Medulla oblongata (tissue), 1 donor: ENCODE measurements at regions not wholly inside any gene's neighbourhood (a gene's known extent, or its start where the extent isn't known, plus 50 kb on each side); places are given as distances from the start of the nearest gene placed in this dataset.

Experiments used
- DNase-seq: peaks from one replicate; pipeline ENCODE4 v3.0.0-alpha.2; 2015; ENCODE audit errors: extremely low spot score

DNA sequence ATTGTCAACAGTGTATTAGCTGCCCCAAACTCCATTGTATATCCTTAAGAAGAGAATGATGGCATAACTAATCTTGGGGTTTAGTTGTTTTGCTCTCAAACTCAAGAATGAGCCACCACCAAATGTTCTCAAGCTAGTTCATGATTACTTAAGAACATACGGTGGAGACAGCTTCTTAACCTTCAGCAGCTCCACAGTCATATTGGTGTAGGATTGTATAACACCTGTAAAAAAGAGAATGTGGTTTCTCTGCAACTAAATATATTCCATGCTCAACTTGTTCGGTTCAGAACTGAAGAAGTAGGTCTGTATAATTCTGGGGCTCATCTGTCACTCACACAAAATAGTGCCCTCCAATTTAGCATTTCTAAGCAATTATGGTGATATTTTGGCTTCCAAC, 177.9 kb upstream of the DUSP10 start:
- no peak for DNase-seq

DNA sequence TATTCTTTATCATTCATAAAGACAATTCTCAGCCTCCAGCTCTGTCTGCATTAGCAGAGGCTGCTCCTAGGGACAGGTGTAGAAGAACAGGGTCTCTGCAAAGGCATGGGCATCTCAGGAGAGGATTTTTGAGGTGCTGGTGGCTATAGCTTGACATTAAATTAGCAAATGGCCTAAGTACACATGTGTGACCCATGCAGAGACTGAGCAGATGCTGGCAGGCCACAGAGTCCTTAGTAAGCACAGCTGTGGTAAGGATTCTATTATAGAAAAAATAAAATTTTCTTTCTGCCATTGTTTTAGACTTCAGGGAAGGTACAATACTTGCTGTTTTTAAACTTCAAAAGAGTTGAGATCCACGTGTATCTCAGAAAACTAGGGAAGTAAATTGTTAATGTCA, 177.5 kb upstream of the DUSP10 start:
- no peak for DNase-seq

DNA sequence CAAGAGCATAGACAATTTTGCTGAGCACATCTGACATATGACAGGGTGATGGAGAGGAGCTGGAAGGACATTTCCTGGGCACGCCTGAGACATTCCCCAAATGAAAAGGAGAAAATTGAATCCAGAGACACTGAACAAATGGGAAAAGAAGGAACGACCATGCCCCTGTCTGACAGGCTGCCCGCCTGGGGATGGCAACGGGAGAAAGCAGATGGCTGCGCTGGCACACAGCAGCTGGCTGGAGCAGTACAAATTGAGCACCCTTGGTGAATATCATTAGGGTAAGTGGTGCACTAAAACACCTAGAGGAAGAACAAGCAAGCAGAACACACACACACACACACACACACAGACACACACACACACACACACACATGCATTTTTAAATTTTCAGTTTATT, 174.3 kb upstream of the DUSP10 start:
- DNase-seq: no peak

DNA sequence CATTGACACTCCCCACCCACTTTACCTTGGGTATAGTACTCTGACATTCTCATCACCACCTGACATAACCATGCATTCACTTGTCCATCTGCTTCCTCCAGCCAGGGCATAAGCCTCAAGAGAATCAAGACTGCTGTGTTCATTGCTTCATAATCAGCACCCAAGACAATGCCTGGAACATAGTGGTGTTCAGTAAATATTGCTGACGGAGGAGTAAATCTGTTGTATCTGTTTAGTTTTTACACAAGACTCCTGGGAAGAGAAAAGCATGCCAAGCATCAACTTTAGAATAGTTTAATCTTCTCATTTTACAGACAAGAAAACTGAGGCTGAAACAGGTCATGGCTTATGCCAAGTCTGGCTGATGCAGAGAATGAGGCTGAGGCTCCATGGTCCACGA, 173.9 kb upstream of the DUSP10 start:
- DNase-seq: no peak

DNA sequence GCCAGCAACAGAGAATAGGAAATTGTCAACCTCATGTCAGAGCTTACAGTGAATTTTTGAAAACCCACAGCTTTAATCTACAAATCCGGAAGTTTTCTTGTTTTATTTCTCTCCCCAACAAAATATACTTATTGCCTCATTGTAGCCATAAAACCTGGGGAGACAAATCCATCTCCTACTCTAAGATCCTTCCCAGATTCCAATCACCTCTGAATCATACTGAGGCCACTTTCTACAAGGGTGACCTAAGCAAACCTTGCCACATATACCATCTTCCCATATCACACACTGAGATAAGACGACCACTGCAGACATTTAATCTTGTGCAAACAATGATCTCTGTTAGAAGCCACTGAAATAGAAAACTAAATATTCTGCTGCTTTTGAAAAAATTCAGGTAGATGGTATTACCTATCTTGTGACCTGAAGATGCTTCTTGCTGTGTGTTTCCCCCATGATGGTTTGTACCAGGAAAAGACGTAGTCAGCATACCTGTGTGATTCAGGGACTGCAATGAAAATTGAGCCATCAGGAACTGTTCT, 171.5 kb upstream of the DUSP10 start:
- no peak for DNase-seq

DNA sequence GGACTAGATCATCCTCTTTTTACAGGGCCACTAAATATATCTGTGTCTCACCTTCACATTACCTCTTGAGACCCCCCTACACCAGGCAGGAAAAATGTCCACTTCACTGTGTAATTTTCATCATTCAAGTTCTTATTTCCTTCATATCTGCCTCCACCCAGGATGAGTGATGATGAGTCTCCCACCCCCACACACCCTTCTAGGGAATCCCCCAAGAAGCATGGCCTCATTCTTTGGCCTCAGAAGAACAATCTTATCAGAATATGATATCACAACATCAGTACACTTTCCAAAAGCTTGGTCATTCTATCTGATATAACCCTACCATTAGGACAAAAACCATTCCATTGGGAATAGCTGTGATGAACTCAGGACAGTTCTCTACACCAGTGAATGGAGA, 170.3 kb upstream of the DUSP10 start:
- no peak for DNase-seq

DNA sequence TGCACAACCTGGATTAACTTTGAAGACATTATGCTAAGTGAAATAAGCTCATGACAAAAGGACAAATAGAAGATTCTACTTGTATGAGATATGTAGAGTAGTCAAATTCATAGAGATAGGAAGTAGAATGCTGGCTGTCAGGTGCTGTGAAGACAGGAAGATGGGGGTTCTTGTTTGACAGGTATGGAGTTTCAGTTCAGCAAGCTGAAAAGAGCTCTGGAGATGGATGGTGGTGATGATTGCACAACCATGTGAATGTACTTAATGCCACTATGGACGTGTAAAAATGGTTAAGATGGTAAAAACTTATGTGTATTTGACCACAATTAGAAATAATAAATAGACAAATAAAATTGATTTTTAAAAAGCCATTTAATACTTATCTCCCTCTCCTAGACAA, 169.8 kb upstream of the DUSP10 start:
- DNase-seq: no peak

DNA sequence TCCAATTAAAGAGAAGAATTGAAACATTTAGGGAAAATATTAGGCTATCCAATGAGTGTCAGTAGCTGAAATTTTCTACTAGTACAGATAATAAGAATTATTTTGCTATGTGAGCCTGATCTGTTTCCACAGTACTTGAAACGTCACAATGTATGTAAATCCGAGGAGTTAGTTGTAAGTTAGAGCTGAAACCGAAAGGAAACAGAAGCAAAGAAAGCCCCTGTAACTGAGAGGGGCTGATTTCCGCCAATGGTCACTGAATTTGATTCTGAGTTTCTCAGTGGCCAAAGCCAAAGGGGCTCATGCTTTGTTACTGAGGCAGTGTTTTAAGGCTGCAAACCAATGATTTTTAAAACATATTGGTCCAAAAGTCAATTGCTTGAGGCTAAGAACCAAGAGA, 168.3 kb upstream of the DUSP10 start:
- DNase-seq: no peak

DNA sequence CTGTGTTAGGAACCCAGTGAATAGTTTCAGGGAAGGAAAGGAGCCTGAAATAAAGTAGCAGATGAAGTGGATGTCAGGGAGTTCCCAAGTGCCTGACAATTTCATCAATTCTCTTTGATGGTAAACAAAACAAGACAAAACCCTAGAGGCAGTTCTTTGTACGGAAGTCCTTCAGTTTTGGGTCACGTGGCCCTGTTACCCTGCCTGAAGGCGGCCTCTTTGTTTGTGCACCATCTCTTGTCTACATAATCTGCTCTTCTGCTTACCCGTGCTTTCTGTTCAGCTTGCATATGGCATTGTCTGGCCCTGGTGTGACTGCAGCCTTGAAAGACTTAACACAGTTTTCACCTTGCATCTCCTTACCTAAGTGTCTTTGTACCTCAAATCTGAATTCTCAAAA, 166.7 kb upstream of the DUSP10 start:
- no peak for DNase-seq

DNA sequence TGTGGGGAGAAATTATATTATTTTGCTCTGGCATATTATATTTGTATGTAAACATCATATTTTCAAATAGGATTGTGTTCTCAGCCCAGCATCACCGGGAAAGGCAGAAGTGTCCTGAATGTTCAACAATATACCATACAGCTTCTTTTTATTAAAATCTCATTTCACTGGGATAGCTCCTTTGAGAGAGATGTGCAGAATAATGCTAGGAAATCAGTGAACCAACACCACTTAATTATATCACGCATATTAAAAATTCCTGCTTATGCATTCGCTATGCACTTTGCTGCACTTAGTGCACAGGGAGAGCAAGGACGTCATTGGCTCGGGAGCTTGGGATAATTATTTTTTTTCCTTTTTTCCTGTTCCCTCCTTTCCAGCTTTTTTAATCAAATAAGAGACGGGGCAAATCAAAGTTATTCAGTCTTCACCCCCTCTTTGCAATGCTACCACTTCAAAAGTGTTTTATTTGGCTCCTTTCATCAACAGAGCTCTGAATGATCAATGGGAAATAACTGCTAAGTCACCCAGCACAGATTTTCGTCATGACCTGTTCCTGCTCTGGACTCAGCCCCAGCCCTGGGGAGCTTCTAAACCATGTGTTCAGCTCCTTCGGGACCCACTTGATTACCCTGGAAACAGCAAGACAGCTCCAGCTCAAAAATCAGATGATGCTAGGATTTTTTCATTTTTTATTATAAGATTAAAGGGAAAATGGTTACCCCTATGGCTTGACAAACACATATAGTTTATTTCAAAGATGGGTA, 165.5 kb upstream of the DUSP10 start:
- peak; percentile 16 for DNase-seq

DNA sequence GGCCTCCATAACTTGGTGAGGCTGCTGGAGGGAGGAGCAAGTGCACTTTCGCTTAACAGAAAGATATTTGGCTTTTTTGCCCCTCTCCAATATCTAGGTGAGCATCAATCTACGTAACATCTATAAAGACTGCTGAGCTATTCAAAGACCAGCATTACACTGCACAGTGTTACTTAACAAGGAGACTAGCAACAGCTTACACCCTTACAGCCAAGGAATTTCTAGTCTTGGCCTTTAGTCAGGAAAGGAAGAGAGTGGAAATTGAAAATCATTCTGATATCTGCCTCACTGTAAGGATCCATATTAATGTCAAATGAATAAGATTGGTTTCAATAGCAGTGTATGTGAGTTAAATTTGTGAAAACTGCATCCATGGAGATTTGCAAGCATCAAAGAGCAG, 163.9 kb upstream of the DUSP10 start:
- no peak for DNase-seq

DNA sequence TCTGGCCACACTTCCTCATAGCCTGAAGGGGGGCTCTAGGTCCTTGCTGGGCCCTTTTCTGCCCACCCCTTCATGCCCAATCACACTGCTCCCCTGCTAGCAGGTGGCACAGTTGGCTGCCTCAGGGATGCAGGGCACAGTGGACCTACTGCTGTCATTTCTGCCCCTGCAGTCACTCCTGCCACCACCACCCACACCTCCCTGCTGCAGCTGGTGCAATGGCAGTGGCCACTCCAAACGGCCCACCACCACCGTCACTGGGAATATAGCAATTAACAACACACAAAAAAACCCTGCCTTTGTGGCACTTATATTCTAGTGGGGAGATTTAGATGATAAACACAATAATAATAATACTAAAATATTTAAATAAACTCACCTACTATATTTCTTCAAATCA, 162.4 kb upstream of the DUSP10 start:
- no peak for DNase-seq

DNA sequence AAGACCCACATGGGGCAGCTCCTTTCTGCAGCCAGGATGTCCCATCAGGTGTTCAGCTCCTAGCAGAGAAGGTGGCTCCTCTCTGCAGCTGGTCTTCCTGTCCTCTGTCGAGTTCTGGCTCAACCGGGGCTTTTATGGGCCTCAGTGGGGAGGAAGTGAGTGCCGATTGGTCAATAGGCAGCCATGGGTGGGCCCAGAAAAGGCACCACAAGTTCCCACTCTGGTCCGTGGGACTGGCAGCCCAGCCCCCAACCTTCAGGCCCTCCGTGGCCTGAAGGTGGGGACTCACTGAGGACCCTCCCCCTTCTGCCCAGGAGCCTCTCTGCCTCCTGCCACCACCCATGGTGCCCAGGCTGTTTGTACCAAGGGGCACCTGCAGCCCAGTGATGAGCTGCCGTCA, 161.7 kb upstream of the DUSP10 start:
- DNase-seq: no peak

DNA sequence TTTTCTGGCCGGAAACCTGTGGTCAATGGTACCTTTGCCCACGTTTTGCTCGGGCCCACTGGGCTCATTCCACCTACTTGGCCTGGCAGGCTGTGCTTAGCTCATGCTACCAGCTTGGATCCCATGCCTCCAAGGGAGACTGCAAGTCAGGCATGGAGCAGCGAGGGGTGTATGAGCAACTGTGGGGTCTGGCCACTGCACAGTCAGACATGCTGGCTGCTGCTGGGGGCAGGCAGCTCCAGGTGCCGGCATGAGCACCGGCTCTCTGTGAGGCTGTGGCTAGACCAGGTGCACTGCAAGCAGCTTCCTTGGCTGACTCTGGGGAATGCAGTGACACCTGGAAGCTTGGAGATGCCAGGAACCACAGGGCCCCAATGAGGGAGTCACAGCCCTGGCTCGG, 161.1 kb upstream of the DUSP10 start:
- DNase-seq: no peak

DNA sequence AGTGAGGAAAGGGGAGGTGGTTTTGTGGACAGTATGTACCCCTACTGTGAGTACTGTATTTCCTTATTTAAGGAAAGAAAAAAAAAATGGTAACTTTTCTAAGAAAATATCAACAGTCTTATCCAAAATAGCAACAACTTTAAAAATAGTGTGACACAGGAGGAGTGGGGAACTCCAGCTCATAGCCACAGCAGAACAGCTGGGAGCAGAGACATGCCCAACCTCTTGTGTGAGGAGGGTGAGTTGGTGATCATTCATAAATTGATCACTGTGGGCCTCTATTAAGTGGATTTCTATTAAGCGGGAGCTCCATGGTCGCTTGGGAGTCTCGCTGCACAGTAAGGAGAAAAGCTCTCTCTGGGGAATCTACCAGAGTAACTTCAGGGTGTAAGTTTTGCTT, 158.8 kb upstream of the DUSP10 start:
- DNase-seq: no peak

DNA sequence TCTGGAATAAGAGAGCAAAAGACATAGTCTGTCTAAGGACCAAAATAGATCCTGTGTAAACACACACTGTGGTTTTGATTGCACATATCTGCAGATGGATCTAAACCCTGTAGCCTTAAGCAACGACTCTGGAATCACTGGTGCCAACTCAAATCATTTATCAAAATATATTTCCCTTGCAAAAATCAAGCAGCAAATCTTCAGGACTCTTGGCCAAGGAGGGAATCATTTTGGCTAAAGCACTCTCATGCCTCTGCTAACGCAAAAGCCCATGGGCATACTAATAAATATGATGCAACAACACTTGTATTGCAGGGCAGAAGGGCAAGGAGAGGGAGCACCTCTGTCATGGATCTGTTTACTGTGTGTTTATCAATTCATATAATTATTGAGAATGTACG, 155.4 kb upstream of the DUSP10 start:
- no peak for DNase-seq

DNA sequence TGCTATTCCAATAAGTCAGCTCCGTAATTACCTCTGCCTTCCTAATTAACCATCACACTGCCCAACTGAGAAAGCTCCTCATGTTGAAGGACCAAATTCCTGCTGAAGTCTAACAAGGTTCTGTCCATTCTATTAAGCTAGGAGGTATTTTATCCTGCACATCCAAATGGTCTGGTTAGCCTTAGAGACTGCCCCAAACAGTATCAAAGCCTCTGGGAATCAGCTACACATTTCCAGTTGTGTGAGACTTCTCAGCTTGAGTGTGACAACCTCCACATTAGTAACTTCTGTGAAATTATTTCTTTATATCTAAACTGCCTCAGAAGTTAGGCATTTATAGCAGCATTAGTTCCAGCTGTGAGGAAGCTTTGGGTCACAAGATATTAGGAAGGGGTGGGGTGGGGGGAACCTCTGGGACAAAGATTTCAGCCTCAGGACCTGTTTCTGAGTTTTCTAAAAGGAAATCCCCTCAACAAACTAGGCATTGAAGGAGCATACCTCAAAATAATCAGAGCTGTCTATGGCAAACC, 150.5 kb upstream of the DUSP10 start:
- no peak for DNase-seq

DNA sequence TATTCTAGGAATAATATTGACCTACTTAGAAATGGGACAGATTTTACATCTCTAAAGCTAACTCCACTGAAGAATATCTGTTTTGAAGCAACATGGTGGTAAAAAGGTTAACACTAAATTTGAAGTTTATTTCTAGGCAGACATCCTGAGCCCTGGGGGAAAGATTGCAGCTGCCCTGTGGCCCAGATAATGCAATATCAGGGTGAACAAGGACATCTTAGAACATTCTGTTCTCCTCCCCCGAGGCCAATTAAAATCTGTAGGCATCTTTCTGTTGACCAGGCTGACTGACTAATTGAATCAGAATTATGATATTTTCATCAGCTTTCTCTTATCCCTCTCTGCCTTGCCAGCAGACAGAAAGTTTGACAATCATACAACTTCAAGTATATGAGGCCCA, 149.8 kb upstream of the DUSP10 start:
- no peak for DNase-seq

DNA sequence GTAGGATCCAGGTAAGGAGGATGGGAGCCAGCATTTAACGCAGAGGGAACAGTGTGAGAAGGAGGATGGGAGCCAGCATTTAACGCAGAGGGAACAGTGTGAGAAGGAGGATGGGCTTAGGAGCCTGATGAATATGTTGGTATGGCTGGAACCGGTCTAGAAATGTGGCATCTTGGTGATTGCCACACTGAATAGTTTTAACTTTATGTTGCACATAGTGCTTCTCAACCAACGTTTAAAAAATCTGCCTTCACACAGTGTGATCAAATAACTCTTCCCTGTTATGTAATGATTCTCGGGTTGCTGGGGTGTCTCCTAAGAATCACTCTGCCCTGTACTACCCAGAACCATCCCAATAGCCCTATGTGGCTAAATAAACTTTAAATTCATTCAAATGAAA, 146.9 kb upstream of the DUSP10 start:
- DNase-seq: no peak

DNA sequence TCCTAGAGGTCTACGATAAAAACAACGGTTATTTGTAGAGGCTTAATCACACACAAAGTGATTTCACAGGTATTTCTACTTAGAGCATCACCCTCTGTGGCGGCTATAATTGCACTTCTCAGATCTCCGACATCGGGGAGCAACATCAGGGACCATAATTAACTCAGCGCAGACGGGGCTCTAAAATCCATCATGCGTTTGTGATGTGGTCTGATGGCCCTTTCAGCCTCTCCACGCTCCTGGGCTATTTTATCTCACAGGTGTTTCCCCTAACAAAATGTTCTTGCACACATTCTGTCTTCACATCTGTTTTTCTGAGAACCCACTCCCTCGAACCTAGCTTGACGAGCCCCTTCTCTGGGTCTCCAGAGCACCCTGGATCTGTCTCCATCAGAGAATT, 146.3 kb upstream of the DUSP10 start:
- DNase-seq: no peak

DNA sequence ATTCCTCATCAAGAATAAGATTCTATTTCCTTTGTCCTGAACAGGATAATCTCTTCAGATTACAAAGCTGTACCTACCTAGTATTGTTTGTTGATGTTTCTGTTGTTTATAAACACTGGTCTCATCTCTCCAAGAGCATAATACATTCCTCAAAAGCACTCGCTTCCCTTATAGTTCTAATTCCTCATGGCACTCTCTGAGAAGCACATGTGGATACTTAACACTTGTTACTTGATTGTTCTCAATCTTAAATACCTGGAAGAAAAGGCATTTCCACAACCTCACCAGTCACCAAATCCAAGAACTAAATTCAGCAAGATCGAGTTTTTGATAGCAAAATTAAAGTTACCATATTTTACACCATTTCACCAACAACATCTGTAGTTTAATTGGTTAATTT, 145.9 kb upstream of the DUSP10 start:
- no peak for DNase-seq

DNA sequence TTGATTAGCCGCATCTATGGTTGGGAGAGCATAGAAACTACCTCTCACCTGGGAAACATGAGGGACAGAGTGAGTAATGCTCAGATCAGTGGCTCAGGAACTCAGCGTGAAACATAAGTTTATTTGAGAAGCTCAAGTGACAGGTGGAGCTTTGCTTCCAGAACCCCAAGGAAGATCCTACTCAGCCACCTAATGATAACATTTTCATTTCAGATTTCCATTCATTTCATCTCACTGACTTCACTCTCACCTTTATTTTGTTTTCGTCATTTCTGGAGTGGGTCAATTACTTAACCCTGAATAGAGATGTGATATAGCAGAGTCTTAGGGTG, 145.5 kb upstream of the DUSP10 start:
- no peak for DNase-seq

DNA sequence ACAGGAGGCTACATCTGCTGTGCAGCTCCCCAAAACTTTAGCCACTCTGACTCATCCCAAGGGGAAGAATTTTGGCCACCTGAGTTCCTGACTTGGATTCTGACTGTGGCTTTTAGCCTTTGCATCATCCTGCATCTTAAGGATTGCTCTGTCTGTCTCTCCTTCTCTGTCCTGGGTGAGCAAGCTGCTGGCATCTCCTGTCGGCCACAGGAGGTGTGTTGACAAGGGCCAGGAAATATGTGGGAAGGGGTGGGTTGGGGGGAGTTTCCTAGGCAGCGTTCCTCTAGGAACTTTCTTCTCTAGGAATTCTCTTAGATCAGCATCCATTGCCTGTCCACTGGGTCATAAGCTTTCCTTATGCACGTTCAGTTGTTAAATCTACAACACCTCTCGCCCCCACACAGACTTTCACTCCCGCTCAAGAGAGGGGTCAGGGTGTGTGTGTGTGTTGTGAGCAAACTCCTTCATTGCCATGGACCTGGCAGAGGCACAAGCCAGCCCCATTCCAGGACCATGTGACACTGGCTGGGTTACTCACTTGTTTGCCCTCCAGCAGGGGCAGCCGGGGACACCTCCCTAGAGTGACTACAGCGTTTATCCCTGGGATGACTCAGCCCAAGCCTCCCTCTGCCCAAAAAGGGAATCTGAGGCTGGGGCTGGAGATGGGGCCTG, 145.0 kb upstream of the DUSP10 start:
- peak; percentile 4 for DNase-seq
